Tibial artery (tissue), 4 donors: ENCODE measurements at regions not wholly inside any gene's neighbourhood (a gene's known extent, or its start where the extent isn't known, plus 50 kb on each side); places are given as distances from the start of the nearest gene placed in this dataset.

ENCODE experiments used
- DNase-seq, 2 donors: peaks; one replicate each; pipeline ENCODE4 v3.0.0-alpha.2; 2019
- H3K27ac ChIP-seq, 2 donors: fragments of 200-600 bp; sonication (generic) in 1 of 2; 1 replicate in 1 of 2; 2 replicates in 1 of 2; pipeline ENCODE4 v1.5.1; 2018 to 2019; ENCODE audit warnings: mild to moderate bottlenecking in 1 of 2
- H3K27me3 ChIP-seq, 2 donors: fragments of 200-600 bp; sonication (generic) in 1 of 2; one replicate each; pipeline versions ENCODE4 v1.5.1 to v1.6.0; 2016 to 2019
- H3K36me3 ChIP-seq, 3 donors: fragments of 200-600 bp; sonication (generic) in 2 of 3; one replicate each; pipeline ENCODE4 v1.5.1; 2016 to 2019; ENCODE audit warnings: mild to moderate bottlenecking in 2 of 3
- H3K4me1 ChIP-seq, 4 donors: fragments of 200-600 bp; sonication (generic) in 2 of 4; 1 replicate in 3 of 4; 2 replicates in 1 of 4; pipeline ENCODE4 v1.5.1; 2016 to 2019
- H3K4me3 ChIP-seq, 2 donors: fragments of 200-600 bp; sonication (generic) in 1 of 2; 1 replicate in 1 of 2; 2 replicates in 1 of 2; pipeline ENCODE4 v1.5.1; 2018 to 2019; ENCODE audit warnings: mild to moderate bottlenecking in 2 of 2
- H3K9me3 ChIP-seq, 3 donors: fragments of 200-600 bp; sonication (generic) in 1 of 3; one replicate each; pipeline ENCODE4 v1.5.1; 2016 to 2019
- intact Hi-C: fragments of 100-400 bp; cut with DNase I; formaldehyde crosslinking; loops from one replicate; pipeline ENCODE4 v1.15.0; 2023; ENCODE audit warnings: low total_unique reads
- TF ChIP-seq, protein P1 (sequence below), 2 experiments: fragments of 200-600 bp in 1 of 2; fragments of 450-650 bp in 1 of 2; IDR thresholded peaks; one replicate each; pipeline ENCODE4 v1.5.1; 2017 to 2019; ENCODE audit warnings: antibody characterized with exemption in 2 of 2, mild to moderate bottlenecking in 1 of 2, moderate library complexity in 1 of 2

DNA sequence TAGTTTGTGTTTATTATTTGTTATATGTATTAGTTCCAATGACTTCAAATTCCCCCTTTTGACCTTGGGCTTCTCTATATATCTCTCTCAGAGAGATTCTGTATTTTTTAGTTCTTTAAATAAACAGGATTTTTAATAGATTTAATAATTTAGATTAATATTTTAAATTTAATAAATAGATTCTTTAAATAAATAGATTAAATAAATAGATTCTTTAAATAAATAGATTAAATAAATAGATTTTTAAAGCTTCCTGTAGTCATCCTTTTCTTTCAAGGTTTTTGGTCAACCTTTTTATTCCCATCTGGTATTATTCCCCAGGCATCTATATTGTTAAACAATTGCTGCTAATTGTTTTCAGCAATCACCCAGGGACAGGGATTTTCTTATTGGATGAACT lies 721.9 kb upstream of the ADAMTS5 start:
- no peaks in the 10 kb centered on the region for H3K36me3 ChIP-seq
- no peak overlapping the region for H3K4me3 ChIP-seq
- intact Hi-C loops = no loop called here
- TF ChIP-seq, protein P1, sequence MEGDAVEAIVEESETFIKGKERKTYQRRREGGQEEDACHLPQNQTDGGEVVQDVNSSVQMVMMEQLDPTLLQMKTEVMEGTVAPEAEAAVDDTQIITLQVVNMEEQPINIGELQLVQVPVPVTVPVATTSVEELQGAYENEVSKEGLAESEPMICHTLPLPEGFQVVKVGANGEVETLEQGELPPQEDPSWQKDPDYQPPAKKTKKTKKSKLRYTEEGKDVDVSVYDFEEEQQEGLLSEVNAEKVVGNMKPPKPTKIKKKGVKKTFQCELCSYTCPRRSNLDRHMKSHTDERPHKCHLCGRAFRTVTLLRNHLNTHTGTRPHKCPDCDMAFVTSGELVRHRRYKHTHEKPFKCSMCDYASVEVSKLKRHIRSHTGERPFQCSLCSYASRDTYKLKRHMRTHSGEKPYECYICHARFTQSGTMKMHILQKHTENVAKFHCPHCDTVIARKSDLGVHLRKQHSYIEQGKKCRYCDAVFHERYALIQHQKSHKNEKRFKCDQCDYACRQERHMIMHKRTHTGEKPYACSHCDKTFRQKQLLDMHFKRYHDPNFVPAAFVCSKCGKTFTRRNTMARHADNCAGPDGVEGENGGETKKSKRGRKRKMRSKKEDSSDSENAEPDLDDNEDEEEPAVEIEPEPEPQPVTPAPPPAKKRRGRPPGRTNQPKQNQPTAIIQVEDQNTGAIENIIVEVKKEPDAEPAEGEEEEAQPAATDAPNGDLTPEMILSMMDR (IDR thresholded peaks at IDR 0.05) = no peak
- peaks cover 0 to 3% (median 0%) of the 10 kb centered on the region in 3 donors for H3K9me3 ChIP-seq
- no peak for DNase-seq
- no peaks in the 10 kb centered on the region for H3K4me1 ChIP-seq
- no peaks in the 10 kb centered on the region for H3K27me3 ChIP-seq
- H3K27ac ChIP-seq = no peak overlapping the region

- TF ChIP-seq, protein P1 (IDR thresholded peaks at IDR 0.05) = no peak
- H3K36me3 ChIP-seq = no peaks in the 10 kb centered on the region
- DNase-seq = no peak
- H3K4me1 ChIP-seq = peaks cover 0 to 15% (median 0%) of the 10 kb centered on the region in 4 donors
- H3K27ac ChIP-seq = no peak overlapping the region
- intact Hi-C loops = no loop called here
- peaks cover 0 to 1% (median 0%) of the 10 kb centered on the region in 3 donors for H3K9me3 ChIP-seq
- H3K27me3 ChIP-seq = no peaks in the 10 kb centered on the region
- no peak overlapping the region for H3K4me3 ChIP-seq
Observed at GRCh38 chr21:27683292-27683691, 716.4 kb upstream of the ADAMTS5 start.

- no peaks in the 10 kb centered on the region for H3K27me3 ChIP-seq
- no peak overlapping the region for H3K27ac ChIP-seq
- no peaks in the 10 kb centered on the region for H3K9me3 ChIP-seq
- TF ChIP-seq, protein P1 (IDR thresholded peaks at IDR 0.05) = no peak
- H3K36me3 ChIP-seq = no peaks in the 10 kb centered on the region
- peaks cover 0 to 15% (median 0%) of the 10 kb centered on the region in 4 donors for H3K4me1 ChIP-seq
- no peak for DNase-seq
- no peak overlapping the region for H3K4me3 ChIP-seq
- intact Hi-C loops = no loop called here
Observed at GRCh38 chr21:27681841-27682240, 715.0 kb upstream of the ADAMTS5 start.

DNA sequence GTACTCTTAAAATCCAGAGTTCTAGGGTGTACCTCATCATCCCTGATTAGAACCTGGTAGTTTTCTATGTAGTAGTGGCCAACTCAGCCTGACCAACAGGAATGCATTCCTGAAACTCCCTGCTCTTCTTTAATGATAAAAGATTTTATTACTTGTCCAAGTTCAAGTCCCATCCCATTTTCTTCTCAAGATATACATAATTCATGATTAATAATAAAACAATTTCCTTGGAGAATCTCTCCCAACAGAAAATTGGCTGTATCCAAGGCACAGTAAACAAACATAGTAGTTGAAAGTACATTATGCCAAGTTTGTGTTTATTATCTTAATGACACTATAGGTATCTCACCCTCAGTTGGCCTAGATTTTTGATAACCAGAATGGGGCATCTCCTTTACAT lies 714.1 kb upstream of the ADAMTS5 start:
- H3K4me1 ChIP-seq = peaks cover 0 to 15% (median 0%) of the 10 kb centered on the region in 4 donors
- DNase-seq = no peak
- TF ChIP-seq, protein P1 (IDR thresholded peaks at IDR 0.05) = no peak
- H3K9me3 ChIP-seq = no peaks in the 10 kb centered on the region
- no peaks in the 10 kb centered on the region for H3K36me3 ChIP-seq
- H3K27ac ChIP-seq = no peak overlapping the region
- intact Hi-C loops = no loop called here
- H3K4me3 ChIP-seq = no peak overlapping the region
- no peaks in the 10 kb centered on the region for H3K27me3 ChIP-seq

DNA sequence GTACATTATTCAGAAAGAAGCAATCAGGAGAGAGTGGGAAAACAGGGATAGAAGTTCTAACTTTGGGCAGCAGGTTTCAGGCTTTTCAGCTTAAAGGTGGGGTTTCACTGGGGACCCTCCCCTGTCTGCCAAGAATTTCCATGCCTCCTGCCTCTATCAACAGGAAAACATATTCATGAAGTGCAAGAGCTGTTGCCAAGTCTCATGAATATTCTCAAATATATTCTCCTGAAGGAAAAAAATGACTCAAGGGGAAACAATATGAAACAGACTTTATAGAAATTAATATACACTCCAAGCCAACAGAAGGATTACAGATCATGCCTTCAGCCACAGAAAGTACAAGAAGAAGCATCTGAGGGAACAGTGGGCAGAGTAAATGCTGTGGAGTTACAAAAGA lies 713.3 kb upstream of the ADAMTS5 start:
- Histone ChIP-seq H3K27me3 (no peaks in the 10 kb centered on the region), H3K9me3 (no peaks in the 10 kb centered on the region), H3K4me3 (no peak overlapping the region), H3K27ac (no peak overlapping the region), H3K36me3 (no peaks in the 10 kb centered on the region), H3K4me1 (peaks cover 0 to 15% (median 0%) of the 10 kb centered on the region in 4 donors)
- intact Hi-C loops = no loop called here
- TF ChIP-seq, protein P1 (IDR thresholded peaks at IDR 0.05) = no peak
- no peak for DNase-seq

DNA sequence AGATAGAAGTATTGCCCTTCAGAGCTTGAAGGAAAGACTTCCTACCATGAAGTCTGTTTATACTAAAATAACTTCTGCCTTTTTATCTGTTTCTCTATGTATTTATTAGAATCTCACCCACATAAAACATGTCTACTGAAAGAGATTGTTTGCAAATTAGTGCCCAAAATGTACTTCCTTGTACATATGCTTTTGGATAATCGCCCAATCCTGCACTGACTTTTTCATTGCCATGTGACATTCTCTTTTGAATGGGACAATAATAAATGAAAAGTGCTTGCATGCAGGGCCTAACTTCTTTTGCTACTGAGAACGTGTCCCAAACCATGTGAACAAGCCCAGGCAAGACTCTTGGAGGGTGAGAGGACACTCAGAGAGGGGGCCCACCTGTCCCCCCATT lies 711.6 kb upstream of the ADAMTS5 start:
- Histone ChIP-seq H3K27ac (no peak overlapping the region), H3K36me3 (no peaks in the 10 kb centered on the region), H3K9me3 (no peaks in the 10 kb centered on the region), H3K27me3 (no peaks in the 10 kb centered on the region), H3K4me3 (no peak overlapping the region), H3K4me1 (peaks cover 0 to 15% (median 0%) of the 10 kb centered on the region in 4 donors)
- no peak for DNase-seq
- intact Hi-C loops = no loop called here
- TF ChIP-seq, protein P1 (IDR thresholded peaks at IDR 0.05) = no peak
